Coronary artery (tissue), 2 donors: ENCODE measurements at regions not wholly inside any gene's neighbourhood (a gene's known extent, or its start where the extent isn't known, plus 50 kb on each side); places are given as distances from the start of the nearest gene placed in this dataset.

Experiments used
- DNase-seq: peaks from one replicate; pipeline ENCODE4 v3.0.0-alpha.2; 2017; ENCODE audit warnings: low spot score
- H3K27ac ChIP-seq, 2 donors: fragments of 200-600 bp; sonication (generic); one replicate each; pipeline ENCODE4 v1.5.1; 2016 to 2019
- H3K4me3 ChIP-seq: fragments of 200-600 bp; sonication (generic); 2 replicates; pipeline ENCODE4 v1.5.1; 2016; ENCODE audit warnings: mild to moderate bottlenecking, moderate library complexity
- CTCF ChIP-seq: fragments of 200-600 bp; sonication (generic); IDR thresholded peaks from one replicate; pipeline ENCODE4 v1.5.1; 2019; ENCODE audit warnings: antibody characterized with exemption

GRCh38 chr14:66414511-66414910 is 71.7 kb upstream of the CCDC196 start:
- TF ChIP-seq CTCF, result no peak
- DNase-seq, result no peak
- H3K4me3 ChIP-seq, result no peak overlapping the region
- no peak overlapping the region for H3K27ac ChIP-seq

GRCh38 chr14:66420251-66421006 is 65.7 kb upstream of the CCDC196 start:
- TF ChIP-seq CTCF, result no peak
- no peak overlapping the region for H3K4me3 ChIP-seq
- H3K27ac ChIP-seq, result no peak overlapping the region
- DNase-seq, result no peak

- TF ChIP-seq CTCF, result no peak
- no peak for DNase-seq
- no peak overlapping the region for H3K4me3 ChIP-seq
- no peak overlapping the region for H3K27ac ChIP-seq
Observed at GRCh38 chr14:66421990-66422946, 63.9 kb upstream of the CCDC196 start.

- H3K27ac ChIP-seq, result no peak overlapping the region
- no peak for DNase-seq
- no peak for TF ChIP-seq CTCF
- H3K4me3 ChIP-seq, result no peak overlapping the region
Observed at GRCh38 chr14:66425402-66425801, 60.8 kb upstream of the CCDC196 start.

- no peak for DNase-seq
- no peak overlapping the region for H3K4me3 ChIP-seq
- H3K27ac ChIP-seq, result no peak overlapping the region
- no peak for TF ChIP-seq CTCF
Observed at GRCh38 chr14:66426451-66426850, 59.7 kb upstream of the CCDC196 start.

GRCh38 chr14:66432334-66432733 is 53.8 kb upstream of the CCDC196 start:
- Histone ChIP-seq H3K27ac (no peak overlapping the region), H3K4me3 (no peak overlapping the region)
- no peak for TF ChIP-seq CTCF
- DNase-seq, result no peak
